Tibial nerve (tissue), 4 donors: ENCODE measurements at regions not wholly inside any gene's neighbourhood (a gene's known extent, or its start where the extent isn't known, plus 50 kb on each side); places are given as distances from the start of the nearest gene placed in this dataset.

Experiments used
- CTCF ChIP-seq, 5 experiments: fragments of 200-600 bp in 3 of 5; fragments of 450-650 bp in 2 of 5; sonication (generic) in 3 of 5; IDR thresholded peaks; one replicate each; pipeline ENCODE4 v1.5.1; 2016 to 2019; ENCODE audit warnings: antibody characterized with exemption in 5 of 5, mild to moderate bottlenecking in 3 of 5, moderate library complexity in 2 of 5
- EP300 ChIP-seq, 2 donors: sonication (generic); formaldehyde crosslinking; IDR thresholded peaks; one replicate each; pipeline ENCODE4 v1.6.1; 2017; ENCODE audit warnings: antibody characterized with exemption in 2 of 2, mild to moderate bottlenecking in 1 of 2
- POLR2A ChIP-seq, 2 donors: fragments of 450-650 bp; IDR thresholded peaks; one replicate each; pipeline ENCODE4 v1.6.1; 2017; ENCODE audit warnings: antibody characterized with exemption in 2 of 2, mild to moderate bottlenecking in 2 of 2, moderate library complexity in 2 of 2

- TF ChIP-seq CTCF (IDR thresholded peaks at IDR 0.05) (no peak), POLR2A (IDR thresholded peaks at IDR 0.05) (no peak), EP300 (IDR thresholded peaks at IDR 0.05) (no peak)
Measured at GRCh38 chr12:30072824-30073223, 289.1 kb upstream of the TMTC1 start.
